Progenitor cell of endocrine pancreas (in vitro differentiated cells): ENCODE measurements at regions not wholly inside any gene's neighbourhood (a gene's known extent, or its start where the extent isn't known, plus 50 kb on each side); places are given as distances from the start of the nearest gene placed in this dataset.

ENCODE experiments used
- DNase-seq: peaks from one replicate; pipeline ENCODE4 v3.0.0; 2021; ENCODE audit warnings: low spot score; ENCODE audit not compliant: unreplicated experiment
- H3K27ac Mint-ChIP-seq: 2 replicates; pipeline ENCODE4 v1.8.0; 2021; ENCODE audit warnings: mild to moderate bottlenecking, moderate library complexity, mixed read lengths
- H3K27me3 Mint-ChIP-seq: 2 replicates; pipeline ENCODE4 v1.8.0; 2021; ENCODE audit warnings: mixed read lengths
- H3K36me3 Mint-ChIP-seq: 2 replicates; pipeline ENCODE4 v1.8.0; 2022; ENCODE audit warnings: mixed read lengths; ENCODE audit not compliant: insufficient read depth
- H3K4me1 Mint-ChIP-seq: 2 replicates; pipeline ENCODE4 v1.8.0; 2021; ENCODE audit warnings: low read depth, mixed read lengths
- H3K4me3 Mint-ChIP-seq: 2 replicates; pipeline ENCODE4 v1.8.0; 2021; ENCODE audit warnings: low read depth, mild to moderate bottlenecking, moderate library complexity, mixed read lengths
- H3K9me3 Mint-ChIP-seq: 2 replicates; pipeline ENCODE4 v1.8.0; 2021; ENCODE audit warnings: low read depth, mixed read lengths
- CTCF ChIP-seq: fragments of 200-600 bp; sonication (generic); IDR thresholded peaks from one replicate; pipeline ENCODE4 v1.5.0; 2021; ENCODE audit warnings: antibody characterized with exemption, mild to moderate bottlenecking; ENCODE audit not compliant: unreplicated experiment

- no peak overlapping the region for H3K27ac Mint-ChIP-seq
- no peaks in the 10 kb centered on the region for H3K36me3 Mint-ChIP-seq
Measured at GRCh38 chr4:84100071-84100470, 399.0 kb downstream of the NKX6-1 start.

GRCh38 chr4:84099599-84099998 is 399.5 kb downstream of the NKX6-1 start:
- no peak for TF ChIP-seq CTCF
- Mint-ChIP-seq H3K4me3 (no peak overlapping the region), H3K4me1 (peaks cover 8% of the 10 kb centered on the region)

More at GRCh38 chr4:84100071-84100470, 399.0 kb downstream of the NKX6-1 start:
- H3K27me3 Mint-ChIP-seq: no peaks in the 10 kb centered on the region
- peaks cover 8% of the 10 kb centered on the region for H3K4me1 Mint-ChIP-seq
- peaks cover 10% of the 10 kb centered on the region for H3K9me3 Mint-ChIP-seq
- DNase-seq: no peak
- TF ChIP-seq CTCF: no peak
- H3K4me3 Mint-ChIP-seq: no peak overlapping the region

GRCh38 chr4:84091266-84091665 is 407.8 kb downstream of the NKX6-1 start:
- no peaks in the 10 kb centered on the region for H3K36me3 Mint-ChIP-seq
- H3K9me3 Mint-ChIP-seq: no peaks in the 10 kb centered on the region
- peaks cover 6% of the 10 kb centered on the region for H3K4me1 Mint-ChIP-seq
- H3K27ac Mint-ChIP-seq: no peak overlapping the region
- TF ChIP-seq CTCF: no peak
- DNase-seq: no peak
- H3K27me3 Mint-ChIP-seq: no peaks in the 10 kb centered on the region
- H3K4me3 Mint-ChIP-seq: no peak overlapping the region

More at GRCh38 chr4:84099599-84099998, 399.5 kb downstream of the NKX6-1 start:
- Mint-ChIP-seq H3K36me3 (no peaks in the 10 kb centered on the region), H3K27me3 (no peaks in the 10 kb centered on the region), H3K27ac (no peak overlapping the region), H3K9me3 (peaks cover 10% of the 10 kb centered on the region)
- DNase-seq: no peak

- Mint-ChIP-seq H3K4me3 (no peak overlapping the region), H3K4me1 (peaks cover 6% of the 10 kb centered on the region), H3K27ac (peak overlapping the region; percentile 59), H3K9me3 (no peaks in the 10 kb centered on the region), H3K36me3 (no peaks in the 10 kb centered on the region), H3K27me3 (no peaks in the 10 kb centered on the region)
- no peak for TF ChIP-seq CTCF
- no peak for DNase-seq
Measured at GRCh38 chr4:84089652-84090437, 409.2 kb downstream of the NKX6-1 start.

GRCh38 chr4:84085986-84086385 is 413.1 kb downstream of the NKX6-1 start:
- H3K27ac Mint-ChIP-seq: no peak overlapping the region
- no peaks in the 10 kb centered on the region for H3K27me3 Mint-ChIP-seq
- H3K36me3 Mint-ChIP-seq: no peaks in the 10 kb centered on the region
- no peak for DNase-seq
- H3K9me3 Mint-ChIP-seq: no peaks in the 10 kb centered on the region
- H3K4me1 Mint-ChIP-seq: peaks cover 6% of the 10 kb centered on the region
- H3K4me3 Mint-ChIP-seq: no peak overlapping the region
- no peak for TF ChIP-seq CTCF
